ENCODE measurements at regions not wholly inside any gene's neighbourhood (a gene's known extent, or its start where the extent isn't known, plus 50 kb on each side); places are given as distances from the start of the nearest gene placed in this dataset.

GRCh38 chr3:168865022-168865551, 769.4 kb upstream of the GOLIM4 start:
- peak; percentile 94 for TF ChIP-seq CTCF (conservative IDR thresholded peaks at IDR 0.05)
- TF ChIP-seq ZFX (IDR thresholded peaks at IDR 0.05) = no peak
